NCI-H2029 treated with DMSO at 0.1 percent for 48 hours (cell line): ENCODE measurements at regions not wholly inside any gene's neighbourhood (a gene's known extent, or its start where the extent isn't known, plus 50 kb on each side); places are given as distances from the start of the nearest gene placed in this dataset.
"Not testable (repeated sequence)": the region's sequence is repeated elsewhere in the genome, so short reads cannot be mapped to it uniquely, and the experiment has no call there.

Source experiments
- DNase-seq: peaks from one replicate; lab custom pipeline; 2025; lab: John Stamatoyannopoulos, UW

DNA sequence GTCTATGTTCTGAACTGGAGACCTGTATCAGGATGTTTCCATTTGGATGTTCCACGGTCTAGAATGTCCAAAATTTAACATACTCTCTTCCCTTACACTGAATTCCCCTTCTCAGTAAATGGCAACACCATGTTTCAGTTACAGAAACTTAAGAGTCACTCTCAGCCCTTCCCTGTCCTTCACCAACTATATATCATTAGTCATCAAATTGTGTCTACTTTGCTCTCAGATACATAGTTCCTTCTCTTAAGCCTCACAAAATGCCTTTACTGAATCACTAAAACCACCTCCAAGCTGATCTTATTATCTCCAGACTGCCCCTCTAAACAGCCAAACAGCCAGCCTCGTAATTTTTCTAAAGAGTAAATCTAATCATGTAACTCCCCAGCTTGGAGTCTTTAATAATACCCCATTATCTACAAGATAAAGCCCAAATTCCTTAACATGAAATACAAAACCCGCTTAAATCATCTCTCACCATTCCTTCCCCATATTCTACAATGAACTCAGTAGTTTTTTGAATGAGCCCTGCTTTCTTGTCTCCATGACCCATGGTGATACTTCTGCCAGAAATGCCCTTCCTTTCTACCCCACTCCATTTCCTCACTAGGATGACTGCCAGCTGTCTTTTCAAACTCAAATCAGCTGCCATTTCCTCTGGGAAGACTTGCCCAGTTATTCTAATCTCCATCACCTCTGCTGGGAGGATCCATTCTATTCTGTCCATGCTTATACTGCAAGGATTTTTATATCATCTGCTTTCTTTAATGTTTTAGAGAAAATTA is 102.7 kb upstream of the ARHGAP42 start:
- DNase-seq, result no peak

DNA sequence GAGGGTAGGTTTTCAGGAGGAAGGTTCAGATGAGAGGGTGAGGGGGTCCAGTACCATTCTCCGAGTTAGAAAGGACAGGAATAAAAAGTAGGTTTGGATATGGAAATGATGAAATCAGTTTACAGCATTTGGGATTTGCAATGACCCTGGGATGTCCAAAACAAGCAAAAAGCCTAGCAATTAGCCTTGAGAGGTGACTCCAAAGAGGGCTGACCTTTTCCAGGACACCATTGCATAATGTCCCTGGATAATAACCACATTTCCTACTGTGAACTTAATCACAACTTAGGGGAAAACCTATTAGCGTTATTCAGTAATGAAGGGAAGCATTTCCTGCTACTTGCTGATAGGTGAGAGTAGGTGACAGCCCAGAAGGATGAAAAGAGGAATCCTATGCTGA is 101.4 kb upstream of the ARHGAP42 start:
- DNase-seq, result no peak

DNA sequence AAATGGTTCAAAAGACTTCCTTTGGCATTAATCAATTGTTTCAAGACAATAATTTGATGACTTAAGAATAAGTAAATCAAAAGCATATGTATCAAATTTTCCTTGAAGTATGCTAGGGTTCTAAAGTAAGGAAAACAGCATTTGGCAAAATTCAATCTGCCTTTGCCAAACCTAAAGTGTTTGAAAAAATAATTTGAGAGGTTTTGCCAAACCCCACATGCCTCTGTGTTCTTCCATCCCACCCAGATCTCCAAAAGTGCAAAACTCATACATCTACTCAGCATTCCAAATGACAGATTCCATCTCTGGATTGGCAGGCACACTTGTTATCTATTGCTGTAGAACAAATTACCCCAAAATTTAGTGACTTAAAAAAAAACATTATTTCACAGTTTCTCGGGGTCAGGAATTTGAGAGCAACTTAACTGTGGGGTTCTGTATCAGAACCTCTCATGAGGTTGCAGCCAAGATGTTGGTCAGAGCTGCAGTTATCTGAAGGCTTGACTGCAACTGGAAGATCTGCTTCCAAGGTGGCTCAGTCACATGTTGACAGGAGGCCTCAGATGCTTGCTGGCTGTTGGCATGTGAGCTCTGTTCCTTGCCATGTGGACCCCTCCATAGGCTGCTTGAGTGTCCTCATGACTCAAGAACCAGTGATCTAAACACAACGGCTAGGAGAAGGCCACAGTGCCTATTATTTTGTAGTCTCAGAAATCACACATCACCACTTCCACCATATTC is 100.6 kb upstream of the ARHGAP42 start:
- DNase-seq, result no peak

DNA sequence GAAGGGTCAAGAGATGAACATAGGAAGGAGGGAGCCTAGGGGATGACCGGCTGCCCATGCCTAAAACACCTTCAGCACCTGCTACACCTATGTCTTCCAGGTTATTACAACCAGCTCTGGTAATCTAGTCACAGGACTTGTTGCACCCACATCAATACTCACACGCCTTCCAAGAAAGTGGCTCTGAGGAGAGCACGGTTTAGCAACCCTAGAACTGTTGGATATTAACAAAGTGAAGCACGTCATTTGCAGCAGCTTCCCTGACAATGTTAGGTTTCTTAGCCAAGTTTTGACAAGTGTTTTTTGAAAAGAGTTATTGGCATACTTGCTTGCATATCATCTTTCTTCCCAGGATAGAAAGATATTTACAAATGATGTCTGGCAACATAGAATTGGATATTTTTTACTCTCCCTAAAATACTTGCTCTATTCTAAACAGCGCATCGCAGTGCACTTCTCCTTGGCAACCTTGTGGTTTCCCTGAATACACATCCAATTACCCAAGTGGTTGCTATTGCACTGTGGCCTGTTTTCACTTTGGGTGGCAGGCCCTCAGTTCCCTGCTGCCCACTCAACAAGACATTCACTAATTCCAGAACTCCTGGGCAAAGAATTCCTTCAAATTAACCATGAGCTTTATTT is 94.3 kb upstream of the ARHGAP42 start:
- DNase-seq, result no peak

DNA sequence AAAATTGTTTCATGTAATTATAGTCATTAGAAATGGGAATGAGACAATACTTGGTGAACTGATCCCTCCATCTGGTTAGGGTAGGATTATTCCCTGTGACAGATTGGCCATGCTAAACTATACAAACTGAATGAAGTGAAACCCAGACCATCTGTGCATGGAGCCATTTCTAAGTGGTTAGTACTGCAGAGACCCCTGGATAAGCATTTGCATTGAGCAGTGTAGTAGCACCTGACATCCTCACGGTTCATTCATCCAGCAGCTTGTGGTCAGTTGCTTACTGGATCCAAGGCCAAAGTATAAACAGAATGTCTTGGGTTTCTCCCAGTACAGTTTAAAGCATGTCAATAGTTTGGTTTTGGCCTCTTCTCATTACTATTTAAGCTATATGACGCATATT is 93.8 kb upstream of the ARHGAP42 start:
- DNase-seq, result no peak

DNA sequence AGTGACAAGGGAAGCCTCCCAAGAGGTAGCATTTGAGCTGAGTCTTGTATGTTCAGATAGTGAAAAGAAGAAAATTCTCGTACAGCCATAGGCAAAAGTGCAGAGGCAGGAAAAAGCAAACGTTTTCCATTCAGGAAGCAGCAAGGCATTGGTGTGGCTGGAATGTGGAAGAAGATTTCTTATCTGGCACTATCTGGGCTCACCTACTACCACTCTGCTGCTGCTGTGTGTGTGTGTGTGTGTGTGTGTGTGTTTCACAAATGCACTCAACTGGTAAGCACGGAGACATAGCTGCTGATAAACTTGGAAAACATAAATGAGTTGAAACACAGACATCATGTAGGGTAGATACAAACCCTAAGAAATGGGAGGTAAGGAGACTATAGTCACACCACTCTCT is 92.8 kb upstream of the ARHGAP42 start:
- DNase-seq, result no peak

DNA sequence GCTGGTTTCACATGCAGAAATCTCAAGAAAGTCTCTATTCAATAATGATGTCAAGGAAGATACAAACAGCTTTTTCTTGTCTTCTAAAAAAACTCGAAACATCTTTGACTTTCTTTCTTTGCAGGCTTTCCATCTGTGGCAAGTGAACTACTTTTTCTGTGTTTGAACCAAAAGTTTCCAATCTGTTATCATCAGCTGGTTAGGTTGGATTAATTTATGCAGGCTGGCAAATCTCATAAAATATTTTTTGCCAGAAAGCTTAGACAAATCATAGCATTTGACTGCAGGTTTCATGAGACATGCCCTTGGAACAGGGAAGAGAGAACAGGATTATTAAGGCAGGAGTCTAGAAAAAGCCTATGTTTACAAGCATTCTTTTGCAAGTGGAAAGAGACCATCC is 86.1 kb upstream of the ARHGAP42 start:
- DNase-seq, result no peak

DNA sequence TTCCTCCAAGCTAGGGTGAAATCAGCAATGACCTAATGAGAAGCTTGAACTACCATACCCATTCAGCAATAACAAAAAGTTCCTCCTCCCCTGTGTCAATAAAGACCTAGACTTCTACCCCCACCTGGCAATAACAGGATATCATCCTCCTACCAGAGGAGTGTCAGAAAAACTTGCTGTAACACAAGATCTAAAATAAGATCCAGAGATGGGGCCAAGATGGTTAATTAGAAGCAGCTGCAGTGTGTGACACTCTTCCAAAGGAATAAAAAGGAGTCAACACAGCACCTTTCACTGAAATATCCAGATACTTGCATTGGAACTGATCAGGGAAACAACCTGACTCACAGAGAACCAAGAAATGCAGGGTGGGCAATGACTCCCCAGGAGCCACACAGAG is 84.4 kb upstream of the ARHGAP42 start:
- DNase-seq, result no peak

DNA sequence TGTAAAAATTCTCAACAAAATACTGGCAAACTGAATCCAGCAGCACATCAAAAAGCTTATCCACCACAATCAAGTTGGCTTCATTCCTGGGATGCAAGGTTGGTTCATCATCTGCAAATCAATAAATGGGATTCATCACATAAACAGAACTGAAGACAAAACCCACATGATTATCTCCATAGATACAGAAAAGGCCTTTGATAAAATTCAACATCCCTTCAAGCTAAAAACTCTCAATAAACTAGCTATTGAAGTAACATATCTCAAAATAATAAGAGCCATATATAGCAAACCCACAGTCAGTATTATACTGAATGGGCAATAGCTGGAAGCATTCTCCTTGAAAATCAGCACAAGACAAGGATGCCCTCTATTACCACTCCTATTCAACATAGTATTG is 79.3 kb upstream of the ARHGAP42 start:
- not testable (repeated sequence) for DNase-seq

DNA sequence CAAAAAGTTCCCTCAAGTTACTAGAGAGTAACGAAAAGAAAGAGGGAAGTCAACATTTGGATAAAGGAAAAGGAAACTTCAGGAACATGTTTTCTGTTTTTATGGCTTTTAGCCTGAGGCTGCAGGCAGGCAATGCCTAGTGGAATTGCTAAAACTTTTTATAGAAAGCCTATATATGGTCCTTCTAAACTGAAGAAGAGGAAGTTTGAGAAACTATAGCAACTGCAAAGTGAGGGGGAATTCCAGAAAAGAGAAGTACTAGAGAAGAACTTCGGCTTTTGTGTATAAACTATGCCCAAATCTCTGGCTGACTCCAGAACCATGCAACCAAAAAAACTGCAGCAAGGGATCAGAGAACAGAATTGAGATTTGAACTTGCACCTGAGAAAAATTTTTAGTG is 74.3 kb upstream of the ARHGAP42 start:
- DNase-seq, result no peak

DNA sequence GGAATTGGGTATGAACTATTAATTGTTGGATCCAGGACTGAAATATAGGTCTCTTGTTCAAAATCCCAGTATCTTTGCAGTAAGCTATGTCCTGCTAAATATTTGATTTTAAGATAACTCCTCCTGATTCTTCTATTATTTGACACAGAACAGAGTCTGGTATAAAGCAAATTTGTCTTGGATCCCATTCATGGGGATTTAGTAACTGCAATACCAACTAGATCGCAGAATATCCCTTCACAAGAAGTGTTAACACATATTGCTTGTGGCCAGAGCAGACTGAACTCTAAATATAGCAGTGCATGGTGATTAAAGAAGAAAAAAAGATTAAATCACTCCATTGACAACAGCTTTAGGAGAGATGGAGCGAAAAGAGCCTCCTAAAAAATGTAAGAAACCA is 68.2 kb upstream of the ARHGAP42 start:
- no peak for DNase-seq

DNA sequence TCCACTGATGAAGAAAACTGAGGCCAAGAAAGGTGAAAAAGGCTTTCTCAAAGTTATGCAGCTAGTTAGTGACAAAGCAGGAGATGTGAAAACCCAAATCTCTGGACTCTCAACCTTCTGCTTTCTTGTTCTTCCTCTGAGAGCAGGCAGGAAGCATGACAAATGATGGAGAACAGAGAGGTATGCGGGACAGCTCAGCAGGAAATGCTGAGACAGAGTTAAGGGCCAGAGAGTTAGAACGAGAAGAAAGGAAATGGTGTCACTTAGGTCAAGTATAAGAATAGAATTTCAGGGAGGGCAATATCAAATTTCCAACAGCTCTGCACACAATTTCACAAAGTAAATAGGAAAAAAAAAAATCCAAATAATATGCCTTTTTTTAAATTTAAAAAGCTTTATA is 67.6 kb upstream of the ARHGAP42 start:
- no peak for DNase-seq

DNA sequence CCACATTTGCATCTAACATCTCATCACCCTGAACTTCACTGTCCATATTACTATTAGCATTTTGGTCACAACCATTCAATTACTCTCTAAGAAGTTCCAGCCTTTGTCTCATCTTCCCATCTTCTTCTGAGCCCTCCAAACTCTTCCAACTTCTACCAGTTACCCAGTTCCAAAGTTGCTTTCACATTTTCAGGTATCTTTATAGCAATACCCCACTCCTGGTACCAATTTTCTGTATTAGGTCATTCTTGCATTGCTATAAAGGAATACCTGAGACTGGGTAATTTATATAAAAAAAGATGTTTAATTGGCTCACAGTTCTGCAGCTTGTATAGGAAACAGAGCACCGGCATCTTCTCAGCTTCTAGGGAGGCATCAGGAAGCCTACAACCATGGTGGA is 64.7 kb upstream of the ARHGAP42 start:
- DNase-seq, result no peak

DNA sequence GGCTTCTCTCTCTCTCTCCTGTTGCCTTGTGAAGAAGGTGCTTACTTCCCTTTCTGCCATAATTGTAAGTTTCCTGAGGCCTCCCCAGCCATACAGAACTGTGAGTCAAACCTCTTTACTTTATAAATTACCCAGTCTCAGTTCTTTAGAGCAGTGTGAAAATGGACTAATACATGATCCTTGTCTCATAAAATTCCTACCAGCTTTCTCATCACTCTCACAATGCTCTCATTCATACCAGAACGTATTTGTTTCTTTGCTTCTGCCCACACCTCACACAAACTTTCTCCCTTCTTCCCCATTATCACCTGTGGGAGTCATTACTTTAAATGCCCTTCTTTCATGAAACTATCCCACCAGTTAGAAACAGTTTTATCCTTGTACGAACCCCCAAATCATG is 62.7 kb upstream of the ARHGAP42 start:
- DNase-seq, result no peak

DNA sequence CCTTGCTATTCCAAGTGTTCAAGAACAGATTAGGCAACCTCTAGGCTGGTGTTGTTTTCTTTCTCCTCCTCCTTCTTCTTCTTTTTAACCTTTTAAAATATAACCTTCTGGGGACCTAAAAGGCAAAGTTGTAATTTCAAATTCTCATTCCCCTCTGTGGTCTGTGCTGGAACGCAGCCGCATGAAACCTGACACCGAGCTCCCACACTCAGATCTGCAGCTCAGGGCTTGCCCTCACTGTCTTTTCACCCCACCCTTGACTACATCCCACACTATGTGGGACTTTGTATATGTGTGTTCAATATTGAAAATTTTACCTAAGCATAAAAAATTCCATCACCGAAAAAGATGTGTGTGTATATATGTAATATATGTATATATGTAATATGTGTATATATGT is 62.0 kb upstream of the ARHGAP42 start:
- DNase-seq, result no peak

DNA sequence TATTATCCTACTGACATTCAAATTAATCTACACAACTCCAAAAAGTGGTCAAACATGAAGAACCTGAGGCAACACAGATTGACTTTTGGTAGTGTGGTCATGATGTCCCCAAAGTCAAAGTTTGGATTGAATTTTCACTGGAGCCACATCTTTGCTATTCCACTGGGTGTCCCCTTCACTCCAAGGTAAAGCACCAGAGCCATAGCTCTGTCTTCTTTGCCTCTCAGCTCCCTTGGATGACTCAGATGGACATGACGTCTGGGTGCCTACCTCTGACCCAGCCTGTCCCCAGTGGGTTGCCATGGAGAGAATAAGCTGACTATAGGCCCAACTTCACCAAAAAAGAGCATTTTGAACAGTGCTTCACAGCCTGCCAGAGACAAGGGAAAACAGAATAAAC is 57.4 kb upstream of the ARHGAP42 start:
- DNase-seq, result no peak

DNA sequence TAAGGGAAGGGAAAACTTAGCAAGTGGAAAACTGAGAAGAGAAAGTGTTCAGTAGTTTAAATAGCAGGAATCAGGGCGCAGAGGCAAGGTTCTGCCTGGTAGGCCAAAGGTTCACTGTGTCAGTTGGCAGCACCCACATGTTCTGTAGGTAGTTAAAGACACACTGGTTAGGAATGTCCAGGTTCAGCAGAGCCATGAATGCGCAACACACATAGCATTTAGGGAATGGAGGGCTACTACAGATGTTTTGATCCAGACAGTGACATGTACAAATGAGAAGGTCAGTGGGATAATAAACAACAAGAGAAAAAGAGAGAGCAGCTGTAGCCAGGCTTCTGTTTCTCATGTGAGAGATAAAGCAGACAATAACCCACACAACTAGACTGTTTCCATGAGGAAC is 56.2 kb upstream of the ARHGAP42 start:
- no peak for DNase-seq

DNA sequence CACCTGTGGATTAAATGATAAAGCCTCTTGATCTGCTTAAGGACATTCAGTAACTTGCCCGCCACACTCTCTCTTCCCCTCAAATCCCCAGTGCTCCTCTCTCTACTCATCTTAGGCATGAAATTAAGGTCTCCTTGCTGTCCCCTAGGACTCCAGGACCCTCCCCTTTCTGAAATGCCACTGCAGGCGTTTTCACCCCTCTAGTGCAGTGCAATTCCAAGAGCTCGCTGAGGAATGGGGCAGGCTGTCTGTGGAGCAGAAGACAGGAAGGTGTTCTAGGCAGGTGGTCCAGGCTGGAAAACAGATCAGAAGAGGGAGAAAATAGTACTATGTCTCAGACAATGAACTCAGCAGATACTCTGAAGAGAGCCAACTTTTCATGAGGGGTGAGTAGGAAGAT is 55.8 kb upstream of the ARHGAP42 start:
- no peak for DNase-seq

DNA sequence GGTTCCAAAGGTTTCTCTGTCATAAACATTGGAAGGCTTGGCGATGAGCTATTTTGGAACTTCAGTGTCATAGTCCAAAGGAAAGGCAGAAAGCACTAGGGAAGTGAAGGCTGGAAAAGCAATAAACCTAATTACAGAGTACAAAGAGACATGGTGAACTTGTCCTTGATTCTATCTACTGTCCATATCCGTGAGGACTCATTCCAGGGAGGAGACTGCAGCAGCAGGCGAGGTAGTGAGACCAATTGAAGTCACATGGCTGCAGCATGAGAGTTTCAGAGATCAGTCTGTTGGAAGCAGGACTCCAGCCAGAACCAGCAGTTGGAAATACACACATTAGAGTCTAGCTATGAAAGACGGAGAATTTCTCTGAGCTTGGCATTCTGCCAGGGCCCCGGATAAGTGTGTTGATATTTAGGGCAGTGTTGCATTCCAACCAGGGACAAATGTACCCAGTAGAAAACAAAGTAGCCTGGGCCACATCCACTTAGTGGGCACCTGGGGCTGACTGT is 54.1 kb upstream of the ARHGAP42 start:
- peak; percentile 59 for DNase-seq

DNA sequence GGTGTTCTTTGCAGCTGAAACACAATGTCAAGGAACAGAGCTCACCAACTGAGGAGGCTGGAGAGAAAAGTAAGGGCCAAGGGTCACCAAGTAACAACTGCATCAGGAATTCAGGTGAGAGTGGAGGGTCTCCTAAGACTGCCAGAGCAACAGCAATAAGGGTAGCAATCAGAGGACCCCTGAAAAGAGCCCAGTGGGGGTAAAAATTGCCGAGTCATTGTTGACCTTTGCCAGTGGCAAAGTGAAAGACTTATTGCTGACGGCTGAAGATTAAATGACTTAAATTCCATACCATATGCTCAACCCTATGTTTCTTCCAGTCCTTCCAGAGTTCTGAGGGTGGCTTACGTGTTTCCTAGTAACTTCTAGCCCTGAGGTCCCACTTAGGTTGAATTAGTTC is 51.9 kb upstream of the ARHGAP42 start:
- DNase-seq, result no peak

DNA sequence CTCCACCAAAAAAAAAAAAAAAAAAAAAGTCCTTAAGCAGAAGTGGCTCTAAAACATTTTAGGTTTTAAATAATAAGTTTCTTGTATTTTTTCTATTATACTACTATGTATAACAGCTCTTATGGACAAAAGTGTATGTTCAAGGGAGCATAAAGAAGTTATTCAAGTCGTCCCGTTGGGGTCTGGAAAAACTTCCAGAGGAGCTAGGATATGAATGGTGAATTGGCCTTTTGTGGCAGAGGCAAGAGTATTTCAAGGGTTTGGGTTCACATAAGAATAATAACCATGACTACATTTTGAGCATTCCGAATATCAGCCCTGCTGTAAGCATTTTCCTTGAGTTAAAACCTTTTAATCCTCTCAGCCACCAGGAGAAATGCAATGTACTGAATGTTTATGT is 50.6 kb upstream of the ARHGAP42 start:
- DNase-seq, result no peak
